Globus pallidus (tissue), 1 donor: ENCODE measurements at regions not wholly inside any gene's neighbourhood (a gene's known extent, or its start where the extent isn't known, plus 50 kb on each side); places are given as distances from the start of the nearest gene placed in this dataset.
A peak's percentile ranks its signal among the peaks of the same experiment; 100 is the strongest.
"Not testable (repeated sequence)": the region's sequence is repeated elsewhere in the genome, so short reads cannot be mapped to it uniquely, and the experiment has no call there.

Experiments used
- DNase-seq: peaks from one replicate; pipeline ENCODE4 v3.0.0-alpha.2; 2015; ENCODE audit warnings: low spot score

GRCh38 chr5:20797216-20797615 is 809.2 kb upstream of the CDH18 start:
- peak; percentile 15 for DNase-seq

DNA sequence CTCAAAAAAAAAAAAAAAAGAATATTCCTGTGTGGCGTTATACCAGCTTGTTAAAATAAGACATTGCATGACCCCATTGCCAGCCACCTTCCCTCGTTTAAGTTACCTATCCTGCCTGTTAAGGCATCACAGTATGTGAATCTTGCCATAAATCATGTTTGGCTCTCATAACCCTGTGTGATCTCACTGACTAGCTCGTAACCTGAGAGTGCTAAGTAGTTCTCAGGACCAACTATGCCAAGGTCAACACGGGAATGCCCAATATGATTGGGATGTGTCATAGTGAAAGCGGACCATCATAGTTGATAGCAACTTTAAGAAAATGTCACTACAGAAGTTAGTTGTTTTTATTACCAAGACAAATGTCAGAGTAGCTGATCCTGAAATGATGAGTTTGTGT is 796.8 kb upstream of the CDH18 start:
- not testable (repeated sequence) for DNase-seq

DNA sequence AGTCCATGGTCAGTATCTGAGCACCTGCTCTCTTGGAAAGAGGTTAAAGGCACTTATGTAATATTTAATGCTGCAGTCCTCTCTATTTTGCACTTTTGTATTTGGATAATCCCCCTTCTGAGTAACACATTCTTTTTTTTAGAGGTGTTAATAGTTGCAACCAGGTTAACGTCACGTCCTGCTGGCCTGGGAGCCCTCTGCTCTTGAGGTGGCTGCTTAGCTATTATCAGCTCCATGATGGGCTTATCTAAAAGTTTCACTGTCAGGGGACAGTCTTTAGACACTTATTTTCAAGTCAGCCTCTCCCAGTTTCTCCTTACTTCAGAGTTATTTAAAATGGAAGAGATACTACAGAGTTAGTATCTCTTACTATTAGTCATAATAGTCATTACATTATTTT is 795.5 kb upstream of the CDH18 start:
- DNase-seq = not testable (repeated sequence)

GRCh38 chr5:20771338-20771737 is 783.3 kb upstream of the CDH18 start:
- DNase-seq = not testable (repeated sequence)

- not testable (repeated sequence) for DNase-seq
These were observed 777.1 kb upstream of the CDH18 start for GRCh38 chr5:20765074-20765473.

DNA sequence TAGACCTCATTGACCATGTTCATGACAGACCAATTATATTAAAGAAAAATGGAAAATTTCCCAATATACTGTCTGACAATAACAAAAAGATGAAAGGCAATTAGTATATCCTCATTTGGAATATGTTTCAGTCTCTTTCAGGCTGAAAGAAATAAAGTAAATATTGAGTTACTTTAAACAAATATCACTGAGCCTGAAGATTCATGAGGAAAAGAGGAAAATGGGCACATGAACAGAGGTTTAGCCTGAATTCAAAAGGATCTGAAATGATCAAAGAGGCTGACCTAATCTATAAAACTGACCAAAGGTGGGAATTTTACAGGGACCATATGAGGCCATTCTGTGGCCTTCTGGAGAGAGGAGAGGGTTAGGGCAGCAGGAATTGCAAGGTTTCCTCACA is 771.5 kb upstream of the CDH18 start:
- not testable (repeated sequence) for DNase-seq

GRCh38 chr5:20752179-20752578 is 764.2 kb upstream of the CDH18 start:
- not testable (repeated sequence) for DNase-seq

DNA sequence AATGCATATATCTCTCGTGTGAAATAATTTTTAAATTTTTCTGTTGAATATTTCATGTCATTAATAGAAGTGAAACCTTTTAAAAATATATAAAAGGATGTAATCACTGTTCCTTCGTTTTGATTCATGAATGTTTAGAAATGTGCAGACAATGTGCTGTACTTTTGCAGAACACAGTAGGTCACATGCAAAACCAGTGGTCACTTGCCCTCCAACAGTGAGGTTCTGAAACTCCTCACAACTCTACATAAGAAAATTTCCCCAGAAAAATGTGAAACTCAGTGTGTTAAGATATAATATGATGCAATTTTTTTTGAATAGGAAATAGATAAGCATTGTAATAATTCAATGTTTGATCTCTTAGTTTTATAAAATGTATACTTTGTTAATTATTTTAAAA is 747.7 kb upstream of the CDH18 start:
- DNase-seq = not testable (repeated sequence)

- DNase-seq = not testable (repeated sequence)
These were observed 744.2 kb upstream of the CDH18 start for GRCh38 chr5:20732223-20732622.

DNA sequence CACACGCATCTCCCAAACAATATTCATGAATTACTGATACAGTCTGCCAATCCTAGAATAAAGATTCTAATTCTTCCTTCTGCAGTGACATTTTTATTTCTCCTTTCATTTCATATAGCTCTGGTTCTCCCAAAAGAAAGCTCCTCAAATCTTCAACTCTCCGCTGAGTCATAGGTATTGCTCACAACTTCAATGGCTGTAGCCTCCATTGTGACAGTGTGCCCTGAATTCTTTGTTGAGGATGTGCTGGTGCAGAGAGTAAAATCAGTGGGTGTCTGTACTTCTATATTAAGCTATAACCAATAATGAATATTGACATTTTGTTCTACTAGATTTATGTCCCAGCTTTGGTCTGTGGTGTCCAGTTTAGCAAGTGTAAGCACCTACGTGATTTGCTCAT is 733.3 kb upstream of the CDH18 start:
- not testable (repeated sequence) for DNase-seq

DNA sequence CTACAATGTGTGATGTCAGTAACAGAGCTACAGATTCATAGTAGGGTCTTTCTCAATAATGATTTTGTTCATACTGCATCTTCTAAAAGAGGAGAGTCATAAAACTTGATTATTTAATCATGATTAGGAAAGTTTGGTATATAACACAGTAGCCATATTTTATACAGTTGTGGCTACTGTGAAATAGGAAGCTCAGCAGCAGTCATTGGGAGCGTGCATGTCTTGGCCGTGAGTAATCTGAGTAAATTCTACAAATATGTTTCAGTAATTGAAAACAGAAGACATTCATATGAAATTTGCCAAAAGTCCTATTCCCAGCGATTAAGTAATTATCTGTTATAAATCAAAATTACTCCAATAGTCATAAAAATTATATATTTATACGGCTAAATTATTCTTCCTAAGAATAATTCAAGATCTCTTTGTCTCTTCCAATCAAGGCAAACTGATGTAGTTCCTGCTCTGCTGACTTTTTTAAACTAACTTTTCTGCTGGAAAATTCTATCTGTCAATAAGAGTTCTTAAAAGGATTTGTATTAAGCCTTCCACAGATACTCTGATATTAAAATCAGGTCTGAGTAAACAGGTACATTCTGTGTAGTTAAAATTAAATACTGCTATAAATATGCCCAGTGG is 723.6 kb upstream of the CDH18 start:
- not testable (repeated sequence) for DNase-seq

DNA sequence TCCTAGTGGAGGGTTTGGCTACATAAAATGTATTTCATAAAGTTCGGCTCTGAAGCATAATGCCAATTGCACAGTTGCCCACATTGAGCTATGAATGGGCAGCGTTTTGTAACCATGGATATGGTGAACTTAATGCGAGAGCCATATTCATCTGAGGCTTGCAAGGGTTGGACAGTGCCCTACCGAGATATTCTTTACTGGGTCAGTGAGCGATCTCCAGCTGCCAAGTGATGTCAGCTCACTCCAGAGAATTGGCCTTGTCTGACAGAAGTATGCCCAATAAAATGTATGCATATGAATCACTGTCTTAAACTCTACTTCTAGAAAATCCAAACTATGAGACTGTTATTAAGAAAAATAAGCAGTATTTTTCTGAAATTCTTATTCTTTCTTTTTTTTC is 719.6 kb upstream of the CDH18 start:
- DNase-seq = not testable (repeated sequence)

DNA sequence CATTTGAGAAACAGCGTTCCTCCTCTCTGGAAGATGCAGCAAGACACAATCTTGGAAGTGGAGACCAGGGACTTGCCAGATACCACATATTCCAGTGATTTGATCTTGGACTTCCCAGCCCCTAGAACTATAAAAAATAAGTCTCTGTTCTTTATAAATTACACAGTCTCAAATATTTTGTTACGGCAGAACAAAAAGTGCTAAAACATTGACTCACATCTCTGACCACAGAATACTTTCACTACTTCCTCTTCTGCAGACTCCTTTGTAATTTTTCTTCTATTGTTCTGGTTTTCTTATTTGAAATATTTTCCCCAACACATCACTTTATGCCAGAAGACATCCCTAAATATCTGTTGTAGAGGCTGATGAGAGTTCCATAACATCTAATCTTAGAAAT is 706.1 kb upstream of the CDH18 start:
- DNase-seq = no peak

DNA sequence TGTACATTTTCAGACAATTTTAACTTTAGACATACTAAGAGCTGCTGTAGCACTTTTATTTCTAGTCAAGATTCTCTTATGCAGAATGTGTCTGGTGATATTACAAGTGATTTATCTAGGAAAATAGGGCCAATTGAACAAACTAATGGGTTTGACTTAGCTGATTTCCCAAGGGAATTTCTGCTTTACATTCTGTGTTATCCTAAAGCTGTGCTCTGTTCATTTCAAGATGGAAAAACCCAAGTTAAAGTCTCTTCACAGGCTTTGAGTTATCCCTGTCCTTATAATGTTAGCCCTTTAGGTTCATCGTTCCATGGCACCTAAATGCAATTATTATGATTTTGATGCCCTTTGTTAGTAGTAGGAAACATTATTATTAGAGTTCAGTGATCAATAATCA is 704.9 kb upstream of the CDH18 start:
- DNase-seq = no peak

- DNase-seq = no peak
These were observed 695.4 kb upstream of the CDH18 start for GRCh38 chr5:20683241-20683940.

GRCh38 chr5:20680718-20681302 is 692.8 kb upstream of the CDH18 start:
- DNase-seq = no peak

GRCh38 chr5:20678814-20679298 is 690.9 kb upstream of the CDH18 start:
- DNase-seq = no peak

DNA sequence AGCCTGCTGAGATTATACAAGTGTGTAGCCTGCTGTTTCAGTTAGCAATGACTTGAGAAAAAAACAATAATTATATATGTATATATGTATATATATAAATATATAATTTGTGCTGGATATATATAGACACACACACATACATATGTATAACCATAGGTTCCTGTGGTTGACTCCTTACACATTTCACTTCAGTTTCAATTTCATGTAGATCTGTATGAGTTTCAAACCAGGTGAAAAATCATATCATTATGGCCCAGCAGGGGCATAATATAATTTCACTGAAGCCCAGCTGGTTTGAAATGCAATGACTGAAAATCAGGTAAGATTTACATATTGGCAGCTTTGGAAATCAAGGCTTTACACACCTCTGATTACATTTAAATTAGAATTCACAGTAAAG is 690.4 kb upstream of the CDH18 start:
- no peak for DNase-seq

DNA sequence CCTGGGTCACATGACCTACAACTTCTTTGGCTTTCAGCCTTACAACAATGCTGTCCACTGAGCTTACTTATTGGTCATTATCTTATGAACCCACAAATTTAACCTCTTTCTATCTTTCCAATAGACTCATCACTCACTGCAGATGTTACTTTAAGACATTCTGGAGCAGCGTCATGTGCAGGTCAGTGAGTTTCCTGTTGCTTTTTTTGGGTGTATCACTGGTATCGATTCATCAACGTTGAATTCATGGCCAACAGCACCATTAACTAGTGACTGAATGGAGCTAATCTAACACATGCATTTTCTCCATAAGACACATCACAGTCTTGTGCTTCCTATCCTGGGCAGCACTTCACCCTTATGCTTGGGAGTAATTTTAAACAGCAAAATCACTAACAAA is 672.6 kb upstream of the CDH18 start:
- no peak for DNase-seq

GRCh38 chr5:20656262-20656661 is 668.3 kb upstream of the CDH18 start:
- DNase-seq = no peak

DNA sequence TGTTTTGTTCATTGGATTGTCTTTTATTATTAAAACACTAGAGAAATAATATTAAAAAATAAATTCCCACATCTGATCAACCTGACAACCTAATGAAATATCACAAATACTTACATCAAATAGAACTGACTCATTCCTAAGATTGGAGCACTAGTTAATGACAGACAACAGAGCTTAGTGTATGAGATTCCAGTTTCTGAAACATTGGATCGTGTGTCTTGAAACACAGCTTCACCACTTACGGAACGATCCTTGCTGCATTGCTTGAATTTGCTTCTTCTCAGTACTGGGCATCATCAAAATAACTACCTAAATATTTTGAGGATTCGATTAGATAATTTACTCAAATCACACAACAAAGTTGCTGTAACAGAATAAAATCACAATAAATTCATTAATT is 667.2 kb upstream of the CDH18 start:
- no peak for DNase-seq

DNA sequence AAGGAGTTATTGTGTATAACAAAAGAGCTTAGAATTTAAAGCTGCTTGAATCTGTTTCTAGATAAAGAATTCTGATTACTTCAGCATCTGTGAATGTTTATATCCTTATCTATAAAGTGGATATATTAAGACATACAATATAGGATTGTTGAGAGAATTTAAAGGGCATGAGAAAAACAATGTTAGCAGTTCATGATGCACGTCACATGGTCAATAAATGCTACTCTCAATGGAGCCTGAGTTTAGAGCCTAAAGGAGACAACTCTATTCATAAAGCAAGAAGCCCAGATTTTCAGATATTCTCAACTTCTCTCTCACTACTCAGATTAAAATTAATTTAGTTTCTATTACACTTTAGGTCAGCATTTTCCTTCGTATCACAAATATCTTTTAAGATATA is 666.7 kb upstream of the CDH18 start:
- DNase-seq = no peak

DNA sequence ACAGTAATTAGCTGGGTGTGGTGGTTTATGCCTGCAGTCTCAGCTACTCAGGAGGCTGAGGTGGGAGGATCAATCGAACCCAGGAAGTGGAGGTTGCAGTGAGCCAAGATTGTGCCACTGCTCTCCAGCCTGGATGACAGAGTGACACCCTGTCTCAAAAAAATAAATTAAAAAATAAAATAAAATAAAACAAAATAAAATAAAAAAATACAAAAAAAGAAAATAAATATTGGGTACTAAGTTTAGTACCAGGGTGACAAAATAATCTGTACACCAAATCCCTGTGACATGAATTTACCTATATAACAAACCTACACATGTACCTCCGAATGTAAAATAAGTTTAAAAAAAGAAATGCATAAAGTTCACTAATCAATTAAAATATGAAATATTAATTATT is 666.0 kb upstream of the CDH18 start:
- no peak for DNase-seq
